ENCODE measurements at regions not wholly inside any gene's neighbourhood (a gene's known extent, or its start where the extent isn't known, plus 50 kb on each side); places are given as distances from the start of the nearest gene placed in this dataset.

GRCh38 chr6:130700397-130700796, 126.8 kb upstream of the SMLR1 start:
- TF ChIP-seq, protein P1, sequence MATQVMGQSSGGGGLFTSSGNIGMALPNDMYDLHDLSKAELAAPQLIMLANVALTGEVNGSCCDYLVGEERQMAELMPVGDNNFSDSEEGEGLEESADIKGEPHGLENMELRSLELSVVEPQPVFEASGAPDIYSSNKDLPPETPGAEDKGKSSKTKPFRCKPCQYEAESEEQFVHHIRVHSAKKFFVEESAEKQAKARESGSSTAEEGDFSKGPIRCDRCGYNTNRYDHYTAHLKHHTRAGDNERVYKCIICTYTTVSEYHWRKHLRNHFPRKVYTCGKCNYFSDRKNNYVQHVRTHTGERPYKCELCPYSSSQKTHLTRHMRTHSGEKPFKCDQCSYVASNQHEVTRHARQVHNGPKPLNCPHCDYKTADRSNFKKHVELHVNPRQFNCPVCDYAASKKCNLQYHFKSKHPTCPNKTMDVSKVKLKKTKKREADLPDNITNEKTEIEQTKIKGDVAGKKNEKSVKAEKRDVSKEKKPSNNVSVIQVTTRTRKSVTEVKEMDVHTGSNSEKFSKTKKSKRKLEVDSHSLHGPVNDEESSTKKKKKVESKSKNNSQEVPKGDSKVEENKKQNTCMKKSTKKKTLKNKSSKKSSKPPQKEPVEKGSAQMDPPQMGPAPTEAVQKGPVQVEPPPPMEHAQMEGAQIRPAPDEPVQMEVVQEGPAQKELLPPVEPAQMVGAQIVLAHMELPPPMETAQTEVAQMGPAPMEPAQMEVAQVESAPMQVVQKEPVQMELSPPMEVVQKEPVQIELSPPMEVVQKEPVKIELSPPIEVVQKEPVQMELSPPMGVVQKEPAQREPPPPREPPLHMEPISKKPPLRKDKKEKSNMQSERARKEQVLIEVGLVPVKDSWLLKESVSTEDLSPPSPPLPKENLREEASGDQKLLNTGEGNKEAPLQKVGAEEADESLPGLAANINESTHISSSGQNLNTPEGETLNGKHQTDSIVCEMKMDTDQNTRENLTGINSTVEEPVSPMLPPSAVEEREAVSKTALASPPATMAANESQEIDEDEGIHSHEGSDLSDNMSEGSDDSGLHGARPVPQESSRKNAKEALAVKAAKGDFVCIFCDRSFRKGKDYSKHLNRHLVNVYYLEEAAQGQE (IDR thresholded peaks at IDR 0.05; ENCODE audit: insufficient read depth in 1 of 2, low read depth in 2 of 2, low read length in 2 of 2), result no peak
- no peak for TF ChIP-seq SIN3A (IDR thresholded peaks at IDR 0.05; ENCODE audit: borderline replicate concordance, insufficient read depth, low read length)
- no peak for TF ChIP-seq TAF1 (IDR thresholded peaks at IDR 0.05; ENCODE audit: borderline replicate concordance, insufficient read depth, low read length)
- no peak for TF ChIP-seq POLR2AphosphoS5 (IDR thresholded peaks at IDR 0.05; ENCODE audit: low read depth, low read length)
- no peak for TF ChIP-seq FOXP2 (optimal IDR thresholded peaks at IDR 0.05; ENCODE audit: borderline replicate concordance, extremely low read depth, extremely low read length, insufficient read depth)

DNA sequence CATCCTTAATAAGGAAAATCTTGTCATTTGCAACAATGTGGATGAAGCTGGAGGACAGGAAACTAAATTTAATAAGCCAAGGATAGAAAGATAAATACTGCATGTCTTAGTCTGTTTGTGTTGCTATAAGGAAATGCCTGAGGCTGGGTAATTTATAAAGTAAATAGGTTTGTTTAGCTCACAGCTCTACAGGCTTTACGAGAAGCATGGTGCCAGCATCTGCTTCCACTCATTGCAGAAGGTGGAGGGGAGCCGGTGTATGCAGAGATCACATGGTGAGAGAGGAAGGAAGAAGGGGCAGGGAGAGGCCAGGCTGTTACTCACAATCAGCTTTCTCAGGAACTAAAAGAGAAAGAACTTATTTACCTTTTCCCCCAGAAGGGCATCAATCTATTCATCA, 118.9 kb upstream of the SMLR1 start:
- TF ChIP-seq POLR2AphosphoS5 (IDR thresholded peaks at IDR 0.05; ENCODE audit: low read depth, low read length), result no peak
- no peak for TF ChIP-seq SIN3A (IDR thresholded peaks at IDR 0.05; ENCODE audit: borderline replicate concordance, insufficient read depth, low read length)
- TF ChIP-seq FOXP2 (optimal IDR thresholded peaks at IDR 0.05; ENCODE audit: borderline replicate concordance, extremely low read depth, extremely low read length, insufficient read depth), result no peak
- TF ChIP-seq TAF1 (IDR thresholded peaks at IDR 0.05; ENCODE audit: borderline replicate concordance, insufficient read depth, low read length), result no peak
- TF ChIP-seq, protein P1 (IDR thresholded peaks at IDR 0.05; ENCODE audit: insufficient read depth in 1 of 2, low read depth in 2 of 2, low read length in 2 of 2), result no peak

- TF ChIP-seq TAF1 (IDR thresholded peaks at IDR 0.05; ENCODE audit: borderline replicate concordance, insufficient read depth, low read length) (no peak), POLR2AphosphoS5 (IDR thresholded peaks at IDR 0.05; ENCODE audit: low read depth, low read length) (no peak), SIN3A (IDR thresholded peaks at IDR 0.05; ENCODE audit: borderline replicate concordance, insufficient read depth, low read length) (no peak), FOXP2 (optimal IDR thresholded peaks at IDR 0.05; ENCODE audit: borderline replicate concordance, extremely low read depth, extremely low read length, insufficient read depth) (no peak)
- TF ChIP-seq, protein P1 (IDR thresholded peaks at IDR 0.05; ENCODE audit: insufficient read depth in 1 of 2, low read depth in 2 of 2, low read length in 2 of 2), result no peak
These were observed 114.1 kb upstream of the SMLR1 start for GRCh38 chr6:130713144-130713543.

DNA sequence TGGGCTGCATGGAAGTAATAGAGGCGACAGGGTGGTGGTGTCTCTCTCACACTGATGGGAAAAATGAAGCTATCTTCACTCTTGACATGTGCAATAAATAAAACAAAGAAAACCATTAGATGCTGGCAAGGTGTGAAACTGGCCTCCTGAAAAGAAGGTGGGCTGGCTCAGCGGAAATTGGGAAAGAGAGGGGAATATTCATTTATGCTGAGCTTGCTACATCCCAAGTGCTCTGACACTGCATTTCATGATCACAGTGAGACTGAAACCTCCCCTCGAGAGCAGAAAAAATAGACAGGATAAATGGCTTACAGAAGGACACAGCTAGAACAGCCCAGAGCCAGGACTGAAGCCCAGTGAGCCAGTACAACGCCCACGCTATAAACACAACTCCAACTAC, 112.1 kb upstream of the SMLR1 start:
- TF ChIP-seq TAF1 (IDR thresholded peaks at IDR 0.05; ENCODE audit: borderline replicate concordance, insufficient read depth, low read length) (no peak), SIN3A (IDR thresholded peaks at IDR 0.05; ENCODE audit: borderline replicate concordance, insufficient read depth, low read length) (no peak), FOXP2 (optimal IDR thresholded peaks at IDR 0.05; ENCODE audit: borderline replicate concordance, extremely low read depth, extremely low read length, insufficient read depth) (no peak), POLR2AphosphoS5 (IDR thresholded peaks at IDR 0.05; ENCODE audit: low read depth, low read length) (no peak)
- TF ChIP-seq, protein P1 (IDR thresholded peaks at IDR 0.05; ENCODE audit: insufficient read depth in 1 of 2, low read depth in 2 of 2, low read length in 2 of 2), result no peak

DNA sequence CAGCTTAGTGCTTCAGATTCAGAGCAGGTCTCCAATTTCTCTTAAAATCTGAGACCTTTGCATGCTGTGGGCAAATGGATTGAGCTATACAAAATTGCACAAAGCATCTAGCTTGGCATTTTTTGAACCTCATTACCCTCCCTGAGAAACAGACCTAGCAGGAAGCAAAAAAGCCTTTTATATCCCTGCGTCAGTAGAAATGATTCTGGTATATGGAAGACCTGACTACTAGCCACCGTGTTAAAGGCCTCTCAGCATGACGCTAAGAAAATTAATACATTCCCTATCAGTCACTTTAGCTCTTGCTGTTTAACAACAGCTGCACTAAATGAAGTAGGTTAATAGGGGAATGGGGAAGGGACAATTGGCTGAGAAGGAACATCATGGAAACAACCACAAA, 110.7 kb upstream of the SMLR1 start:
- TF ChIP-seq, protein P1 (IDR thresholded peaks at IDR 0.05; ENCODE audit: insufficient read depth in 1 of 2, low read depth in 2 of 2, low read length in 2 of 2), result no peak
- TF ChIP-seq TAF1 (IDR thresholded peaks at IDR 0.05; ENCODE audit: borderline replicate concordance, insufficient read depth, low read length) (no peak), SIN3A (IDR thresholded peaks at IDR 0.05; ENCODE audit: borderline replicate concordance, insufficient read depth, low read length) (no peak), POLR2AphosphoS5 (IDR thresholded peaks at IDR 0.05; ENCODE audit: low read depth, low read length) (no peak), FOXP2 (optimal IDR thresholded peaks at IDR 0.05; ENCODE audit: borderline replicate concordance, extremely low read depth, extremely low read length, insufficient read depth) (no peak)

Data from PFSK-1 (cell line).